CD4-positive, alpha-beta T cell (primary cell): ENCODE measurements at regions not wholly inside any gene's neighbourhood (a gene's known extent, or its start where the extent isn't known, plus 50 kb on each side); places are given as distances from the start of the nearest gene placed in this dataset.

Experiments
- ATAC-seq: fragments of 200-7000 bp; cut with Tn5 transposase; one replicate; pipeline ENCODE4 v1.10.0; 2022; ENCODE audit warnings: mild to moderate bottlenecking; ENCODE audit not compliant: poor library complexity
- CTCF ChIA-PET: fragments of 350-600 bp; sonication (Branson Sonifier 250); formaldehyde crosslinking; loops from one replicate; lab custom pipeline; 2021; ENCODE audit warnings: antibody characterized with exemption, inconsistent platforms; lab: Charles Lee
- POLR2A ChIA-PET: fragments of 350-600 bp; sonication (Branson Sonifier 250); formaldehyde crosslinking; loops from one replicate; lab custom pipeline; 2021; ENCODE audit warnings: antibody characterized with exemption, inconsistent platforms; lab: Charles Lee
- DNase-seq, 14 experiments: peaks; one replicate each; pipeline ENCODE4 v3.0.0-alpha.2; 2013 to 2020; ENCODE audit warnings: mixed read lengths in 2 of 14
- H3K27ac ChIP-seq, 2 donors: one replicate each; pipeline versions ENCODE4 v1.5.1 to v1.7.0; 2013; ENCODE audit warnings: low read length in 2 of 2, low read depth in 1 of 2, mild to moderate bottlenecking in 1 of 2
- H3K27me3 ChIP-seq, 2 experiments: 1 replicate in 1 of 2; 2 replicates in 1 of 2; pipeline versions ENCODE4 v1.6.1 to v1.7.0; 2013; ENCODE audit warnings: low read length in 2 of 2, control low read depth in 1 of 2, mild to moderate bottlenecking in 1 of 2, moderate library complexity in 1 of 2; ENCODE audit not compliant: insufficient read depth in 2 of 2, control insufficient read depth in 1 of 2
- H3K36me3 ChIP-seq: one replicate; pipeline ENCODE4 v1.6.1; 2013; ENCODE audit warnings: low read length, control low read depth; ENCODE audit not compliant: insufficient read depth
- H3K4me1 ChIP-seq: one replicate; pipeline ENCODE4 v1.6.1; 2013; ENCODE audit warnings: low read length, control low read depth; ENCODE audit not compliant: insufficient read depth
- H3K4me3 ChIP-seq: one replicate; pipeline ENCODE4 v1.5.1; 2013; ENCODE audit warnings: mild to moderate bottlenecking, low read length, moderate library complexity
- H3K9me3 ChIP-seq, 2 experiments: 1 replicate in 1 of 2; 2 replicates in 1 of 2; pipeline versions ENCODE4 v1.6.1 to v1.7.0; 2013; ENCODE audit warnings: low read length in 2 of 2, mild to moderate bottlenecking in 2 of 2, control low read depth in 1 of 2, moderate library complexity in 1 of 2; ENCODE audit not compliant: control insufficient read depth in 1 of 2, insufficient read depth in 1 of 2
- H3K27ac Mint-ChIP-seq: one replicate; pipeline ENCODE4 v1.8.0; 2020; ENCODE audit warnings: mixed read lengths
- H3K27me3 Mint-ChIP-seq: one replicate; pipeline ENCODE4 v1.8.0; 2021; ENCODE audit warnings: mixed read lengths
- H3K36me3 Mint-ChIP-seq: one replicate; pipeline ENCODE4 v1.8.0; 2021; ENCODE audit warnings: low read depth, mixed read lengths
- H3K4me1 Mint-ChIP-seq: one replicate; pipeline ENCODE4 v1.8.0; 2021; ENCODE audit warnings: low read depth, mixed read lengths
- H3K4me3 Mint-ChIP-seq: one replicate; pipeline ENCODE4 v1.8.0; 2020; ENCODE audit warnings: mild to moderate bottlenecking, mixed read lengths
- H3K9me3 Mint-ChIP-seq: one replicate; pipeline ENCODE4 v1.8.0; 2020; ENCODE audit warnings: mixed read lengths
- CTCF ChIP-seq: fragments of 200-600 bp; IDR thresholded peaks from one replicate; pipeline ENCODE4 v1.8.0; 2022; ENCODE audit warnings: antibody characterized with exemption, mild to moderate bottlenecking
- intact Hi-C, 2 experiments: fragments of 100-400 bp; cut with DNase I in 1 of 2; cut with micrococcal nuclease in 1 of 2; formaldehyde crosslinking; loops; one replicate each; pipeline versions ENCODE4 v1.15.1 to v1.9.0; 2023 to 2025; cut with DNase I, micrococcal nuclease

GRCh38 chr6:22789315-22789714, 219.9 kb downstream of the HDGFL1 start:
- Mint-ChIP-seq H3K36me3 (no peaks in the 10 kb centered on the region), H3K27ac (no peak overlapping the region), H3K4me3 (no peak overlapping the region), H3K9me3 (peaks cover 7% of the 10 kb centered on the region), H3K27me3 (no peaks in the 10 kb centered on the region), H3K4me1 (no peaks in the 10 kb centered on the region)
- Histone ChIP-seq H3K4me3 (no peak overlapping the region), H3K9me3 (peaks cover 0 to 7% of the 10 kb centered on the region in 2 experiments), H3K4me1 (no peaks in the 10 kb centered on the region), H3K27me3 (no peaks in the 10 kb centered on the region), H3K36me3 (no peaks in the 10 kb centered on the region), H3K27ac (no peak overlapping the region)
- ChIA-PET CTCF (no interaction called here), POLR2A (no interaction called here)
- no peak for TF ChIP-seq CTCF
- DNase-seq (no peak), ATAC-seq (no peak)
- intact Hi-C loops, result no loop called here

- Histone ChIP-seq H3K4me1 (no peaks in the 10 kb centered on the region), H3K4me3 (no peak overlapping the region), H3K27ac (no peak overlapping the region), H3K36me3 (no peaks in the 10 kb centered on the region), H3K9me3 (peaks cover 7 to 14% of the 10 kb centered on the region in 2 experiments), H3K27me3 (no peaks in the 10 kb centered on the region)
- H3K9me3 Mint-ChIP-seq, result peaks cover 20% of the 10 kb centered on the region
- no peak for ATAC-seq
- no peak for DNase-seq
- no peaks in the 10 kb centered on the region for H3K4me1 Mint-ChIP-seq
- ChIA-PET POLR2A (no interaction called here), CTCF (no interaction called here)
- no peaks in the 10 kb centered on the region for H3K27me3 Mint-ChIP-seq
- no peak for TF ChIP-seq CTCF
- intact Hi-C loops, result no loop called here
- no peak overlapping the region for H3K27ac Mint-ChIP-seq
- H3K36me3 Mint-ChIP-seq, result no peaks in the 10 kb centered on the region
- H3K4me3 Mint-ChIP-seq, result no peak overlapping the region
Measured at GRCh38 chr6:22794844-22795243, 225.5 kb downstream of the HDGFL1 start.

- POLR2A ChIA-PET, result no interaction called here
- Mint-ChIP-seq H3K36me3 (no peaks in the 10 kb centered on the region), H3K27ac (no peak overlapping the region), H3K27me3 (no peaks in the 10 kb centered on the region), H3K4me3 (no peak overlapping the region), H3K9me3 (peaks cover 12% of the 10 kb centered on the region), H3K4me1 (no peaks in the 10 kb centered on the region)
- H3K27me3 ChIP-seq, result no peaks in the 10 kb centered on the region
- no peak for TF ChIP-seq CTCF
- H3K4me3 ChIP-seq, result no peak overlapping the region
- intact Hi-C loops, result no loop called here
- no peak overlapping the region for H3K27ac ChIP-seq
- DNase-seq (no peak), ATAC-seq (no peak)
- CTCF ChIA-PET, result no interaction called here
- H3K4me1 ChIP-seq, result no peaks in the 10 kb centered on the region
- no peaks in the 10 kb centered on the region for H3K36me3 ChIP-seq
- no peaks in the 10 kb centered on the region for H3K9me3 ChIP-seq
Measured at GRCh38 chr6:22800451-22800850, 231.1 kb downstream of the HDGFL1 start.
